Tibial nerve (tissue), 4 donors: ENCODE measurements at regions not wholly inside any gene's neighbourhood (a gene's known extent, or its start where the extent isn't known, plus 50 kb on each side); places are given as distances from the start of the nearest gene placed in this dataset.

Source experiments
- DNase-seq, 2 donors: peaks; one replicate each; pipeline ENCODE4 v3.0.0-alpha.2; 2019; ENCODE audit warnings: low spot score in 2 of 2
- H3K27ac ChIP-seq, 4 donors: fragments of 200-600 bp; sonication (generic) in 3 of 4; one replicate each; pipeline ENCODE4 v1.5.1; 2017 to 2019; ENCODE audit warnings: mild to moderate bottlenecking in 1 of 4
- H3K27me3 ChIP-seq, 2 donors: fragments of 200-600 bp; sonication (generic) in 1 of 2; one replicate each; pipeline versions ENCODE4 v1.5.1 to v1.6.0; 2017 to 2019
- H3K36me3 ChIP-seq, 3 donors: fragments of 200-600 bp; sonication (generic); one replicate each; pipeline ENCODE4 v1.5.1; 2018 to 2019
- H3K4me1 ChIP-seq, 4 donors: fragments of 200-600 bp; sonication (generic) in 3 of 4; one replicate each; pipeline ENCODE4 v1.5.1; 2017 to 2019
- H3K4me3 ChIP-seq, 4 donors: fragments of 200-600 bp; sonication (generic) in 3 of 4; one replicate each; pipeline ENCODE4 v1.5.1; 2017 to 2019; ENCODE audit warnings: mild to moderate bottlenecking in 1 of 4, moderate library complexity in 1 of 4
- H3K9me3 ChIP-seq, 4 donors: fragments of 200-600 bp; sonication (generic) in 3 of 4; one replicate each; pipeline ENCODE4 v1.5.1; 2017 to 2019
- EP300 ChIP-seq, 2 donors: sonication (generic); formaldehyde crosslinking; IDR thresholded peaks; one replicate each; pipeline ENCODE4 v1.6.1; 2017; ENCODE audit warnings: antibody characterized with exemption in 2 of 2, mild to moderate bottlenecking in 1 of 2
- POLR2A ChIP-seq, 2 donors: fragments of 450-650 bp; IDR thresholded peaks; one replicate each; pipeline ENCODE4 v1.6.1; 2017; ENCODE audit warnings: antibody characterized with exemption in 2 of 2, mild to moderate bottlenecking in 2 of 2, moderate library complexity in 2 of 2
- WGBS, 2 donors: methylation state at CpG; one replicate each; pipeline ENCODE4 v1.1.5; 2018; 5-methylcytosine and 5-hydroxymethylcytosine counted together
- TF ChIP-seq, protein P1 (sequence below), 5 experiments: fragments of 200-600 bp in 3 of 5; fragments of 450-650 bp in 2 of 5; sonication (generic) in 3 of 5; IDR thresholded peaks; one replicate each; pipeline ENCODE4 v1.5.1; 2016 to 2019; ENCODE audit warnings: antibody characterized with exemption in 5 of 5, mild to moderate bottlenecking in 3 of 5, moderate library complexity in 2 of 5

DNA sequence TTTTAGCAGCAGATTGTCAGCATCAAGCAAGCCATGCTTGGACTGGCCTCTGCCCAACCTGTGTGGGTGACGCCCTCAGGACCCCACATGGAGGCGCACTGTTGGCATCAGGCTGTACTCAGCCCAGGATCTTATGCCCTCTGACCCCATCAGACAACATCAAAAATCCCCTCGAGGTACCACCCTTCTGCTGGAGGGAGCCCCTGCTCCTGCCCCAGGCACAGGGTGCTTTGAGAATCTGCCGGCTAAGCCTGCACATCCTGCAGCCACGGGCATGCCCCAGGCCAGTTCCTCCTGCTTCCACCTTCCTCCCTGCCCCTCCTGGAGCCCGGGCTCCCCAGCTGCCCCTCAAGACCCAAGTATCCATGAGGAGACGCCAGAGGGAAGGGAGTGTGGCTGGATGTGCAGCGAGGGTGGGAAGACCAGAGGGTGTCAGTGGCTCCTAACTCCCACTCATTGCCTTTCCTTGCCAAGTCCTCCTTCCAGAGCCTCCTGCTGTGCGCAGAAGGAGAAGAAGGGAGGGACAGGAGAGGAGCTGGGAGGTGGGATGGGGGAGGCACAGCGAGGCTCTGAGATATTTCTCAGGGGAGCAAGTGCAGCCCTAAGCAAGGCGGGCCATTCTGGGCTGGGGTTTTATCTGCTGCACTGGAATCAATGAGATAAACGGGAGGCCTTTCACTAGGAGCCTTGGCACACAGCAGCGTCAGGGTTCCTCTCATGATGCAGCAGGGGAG, 77.4 kb upstream of the CST7 start:
- 55 to 62% methylated on average over 11 to 13 of the region's 13 CpGs for WGBS, 2 donors

DNA sequence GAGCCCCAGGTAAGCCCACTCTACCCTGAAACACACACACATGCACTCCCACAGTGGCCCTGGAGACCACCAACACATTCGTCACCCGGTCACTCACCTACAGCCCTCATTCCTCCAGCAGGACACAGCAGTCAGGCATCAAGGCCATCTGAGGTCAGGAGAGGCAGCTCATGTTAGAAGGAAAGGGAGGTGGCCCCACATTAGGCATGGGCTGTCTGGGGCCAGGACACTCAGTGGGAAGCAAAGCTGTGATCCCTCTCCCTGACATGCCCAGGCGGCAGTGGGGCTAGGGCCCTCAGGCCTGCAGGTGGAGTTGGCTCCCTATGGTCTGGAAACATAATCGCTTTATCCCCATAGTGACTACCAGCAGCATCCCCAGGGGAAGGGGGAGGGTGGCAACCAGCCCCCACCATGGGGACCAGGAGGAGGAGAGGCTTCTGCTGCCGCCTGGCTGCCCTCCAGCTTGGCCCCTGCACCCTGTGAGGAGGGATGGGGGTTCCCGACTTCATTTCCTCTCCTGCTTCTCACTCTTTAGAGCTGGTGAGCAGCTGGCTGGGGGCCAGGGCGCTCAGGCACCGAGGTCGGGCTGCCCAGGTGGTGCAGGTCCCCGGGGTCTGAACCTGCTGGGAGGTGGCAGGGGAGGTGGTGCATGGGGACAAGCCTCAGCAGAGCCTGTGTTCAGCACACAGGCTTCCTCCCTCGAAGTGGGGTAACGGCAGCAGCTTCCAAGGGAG, 76.6 kb upstream of the CST7 start:
- no peaks in the 10 kb centered on the region for H3K4me1 ChIP-seq
- 57 to 79% methylated on average over 6 to 10 of the region's 12 CpGs for WGBS, 2 donors
- H3K27me3 ChIP-seq, result no peaks in the 10 kb centered on the region

More for the DNA sequence above, 77.4 kb upstream of the CST7 start:
- TF ChIP-seq POLR2A (IDR thresholded peaks at IDR 0.05) (no peak), EP300 (IDR thresholded peaks at IDR 0.05) (no peak)
- TF ChIP-seq, protein P1, sequence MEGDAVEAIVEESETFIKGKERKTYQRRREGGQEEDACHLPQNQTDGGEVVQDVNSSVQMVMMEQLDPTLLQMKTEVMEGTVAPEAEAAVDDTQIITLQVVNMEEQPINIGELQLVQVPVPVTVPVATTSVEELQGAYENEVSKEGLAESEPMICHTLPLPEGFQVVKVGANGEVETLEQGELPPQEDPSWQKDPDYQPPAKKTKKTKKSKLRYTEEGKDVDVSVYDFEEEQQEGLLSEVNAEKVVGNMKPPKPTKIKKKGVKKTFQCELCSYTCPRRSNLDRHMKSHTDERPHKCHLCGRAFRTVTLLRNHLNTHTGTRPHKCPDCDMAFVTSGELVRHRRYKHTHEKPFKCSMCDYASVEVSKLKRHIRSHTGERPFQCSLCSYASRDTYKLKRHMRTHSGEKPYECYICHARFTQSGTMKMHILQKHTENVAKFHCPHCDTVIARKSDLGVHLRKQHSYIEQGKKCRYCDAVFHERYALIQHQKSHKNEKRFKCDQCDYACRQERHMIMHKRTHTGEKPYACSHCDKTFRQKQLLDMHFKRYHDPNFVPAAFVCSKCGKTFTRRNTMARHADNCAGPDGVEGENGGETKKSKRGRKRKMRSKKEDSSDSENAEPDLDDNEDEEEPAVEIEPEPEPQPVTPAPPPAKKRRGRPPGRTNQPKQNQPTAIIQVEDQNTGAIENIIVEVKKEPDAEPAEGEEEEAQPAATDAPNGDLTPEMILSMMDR (IDR thresholded peaks at IDR 0.05), result no peak
- Histone ChIP-seq H3K27me3 (no peaks in the 10 kb centered on the region), H3K36me3 (no peaks in the 10 kb centered on the region), H3K4me1 (no peaks in the 10 kb centered on the region), H3K27ac (no peak overlapping the region), H3K9me3 (no peaks in the 10 kb centered on the region), H3K4me3 (no peak overlapping the region)
- DNase-seq, result no peak

DNA sequence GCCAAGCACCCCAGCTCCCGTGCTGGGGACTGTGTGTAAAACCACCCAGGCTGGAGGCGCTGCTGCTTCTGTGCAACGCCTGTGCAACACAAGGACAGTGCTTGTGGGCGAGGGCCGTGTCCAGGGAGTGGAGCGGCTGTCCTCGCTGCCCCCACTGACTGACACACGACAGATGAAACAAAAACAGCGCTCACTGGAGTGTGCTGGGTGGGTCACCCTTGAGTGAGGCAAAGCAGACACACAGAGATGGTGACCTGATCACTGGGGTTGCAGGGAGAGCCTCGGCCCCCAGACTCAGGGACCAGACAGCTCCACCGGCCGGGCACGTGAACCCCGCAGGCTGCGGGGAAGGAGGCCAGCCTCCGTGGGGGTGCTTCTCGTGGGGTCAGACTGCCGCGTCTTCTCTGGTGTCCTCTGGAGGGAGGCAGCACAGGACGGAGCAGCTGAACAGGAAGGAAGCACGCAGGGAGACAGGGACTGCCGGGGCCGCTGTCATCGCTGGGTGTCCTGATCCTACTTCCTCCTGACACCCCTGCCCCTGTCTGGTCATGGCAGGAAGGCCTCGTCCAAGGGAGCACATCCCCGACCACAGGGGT, 75.9 kb upstream of the CST7 start:
- no peak overlapping the region for H3K27ac ChIP-seq
- no peaks in the 10 kb centered on the region for H3K4me1 ChIP-seq
- H3K27me3 ChIP-seq, result no peaks in the 10 kb centered on the region
- no peaks in the 10 kb centered on the region for H3K9me3 ChIP-seq
- WGBS, 2 donors, result 69 to 74% methylated on average over 25 of the region's 26 CpGs
- no peaks in the 10 kb centered on the region for H3K36me3 ChIP-seq
- DNase-seq, result no peak
- H3K4me3 ChIP-seq, result no peak overlapping the region
- no peak for TF ChIP-seq EP300 (IDR thresholded peaks at IDR 0.05)

More for the DNA sequence above, 76.6 kb upstream of the CST7 start:
- Histone ChIP-seq H3K36me3 (no peaks in the 10 kb centered on the region), H3K9me3 (no peaks in the 10 kb centered on the region), H3K27ac (no peak overlapping the region), H3K4me3 (no peak overlapping the region)
- no peak for DNase-seq
- TF ChIP-seq EP300 (IDR thresholded peaks at IDR 0.05) (no peak), POLR2A (IDR thresholded peaks at IDR 0.05) (no peak)
- TF ChIP-seq, protein P1 (IDR thresholded peaks at IDR 0.05), result no peak

- H3K27me3 ChIP-seq, result no peaks in the 10 kb centered on the region
- TF ChIP-seq, protein P1 (IDR thresholded peaks at IDR 0.05), result no peak
- TF ChIP-seq POLR2A (IDR thresholded peaks at IDR 0.05) (no peak), EP300 (IDR thresholded peaks at IDR 0.05) (no peak)
- no peaks in the 10 kb centered on the region for H3K4me1 ChIP-seq
- H3K36me3 ChIP-seq, result no peaks in the 10 kb centered on the region
- WGBS, 2 donors, result 80 to 83% methylated on average over 6 to 7 of the region's 7 CpGs
- H3K27ac ChIP-seq, result no peak overlapping the region
- no peak for DNase-seq
- H3K9me3 ChIP-seq, result no peaks in the 10 kb centered on the region
- H3K4me3 ChIP-seq, result no peak overlapping the region
Measured at GRCh38 chr20:24875078-24875477, 74.0 kb upstream of the CST7 start.

GRCh38 chr20:24877652-24878051, 71.4 kb upstream of the CST7 start:
- Histone ChIP-seq H3K4me1 (no peaks in the 10 kb centered on the region), H3K36me3 (no peaks in the 10 kb centered on the region), H3K9me3 (peaks cover 0 to 8% (median 0%) of the 10 kb centered on the region in 4 donors), H3K27me3 (no peaks in the 10 kb centered on the region), H3K27ac (no peak overlapping the region), H3K4me3 (no peak overlapping the region)
- 89 to 91% methylated on average over 1 of the region's 1 CpG for WGBS, 2 donors
- no peak for DNase-seq
- no peak for TF ChIP-seq EP300 (IDR thresholded peaks at IDR 0.05)
- TF ChIP-seq, protein P1 (IDR thresholded peaks at IDR 0.05), result no peak
- no peak for TF ChIP-seq POLR2A (IDR thresholded peaks at IDR 0.05)
